Breast epithelium (tissue), 3 donors: ENCODE measurements at regions not wholly inside any gene's neighbourhood (a gene's known extent, or its start where the extent isn't known, plus 50 kb on each side); places are given as distances from the start of the nearest gene placed in this dataset.

Experiments used
- CTCF ChIP-seq, 3 donors: fragments of 450-650 bp; IDR thresholded peaks; one replicate each; pipeline ENCODE4 v1.5.1; 2016 to 2017; ENCODE audit warnings: antibody characterized with exemption in 3 of 3, mild to moderate bottlenecking in 3 of 3, moderate library complexity in 3 of 3
- POLR2A ChIP-seq: fragments of 450-650 bp; IDR thresholded peaks from one replicate; pipeline ENCODE4 v1.6.1; 2016; ENCODE audit warnings: antibody characterized with exemption, mild to moderate bottlenecking, moderate library complexity
- POLR2AphosphoS5 ChIP-seq, 3 donors: sonication (generic); formaldehyde crosslinking; IDR thresholded peaks; one replicate each; pipeline ENCODE4 v1.6.1; 2017; ENCODE audit warnings: antibody characterized with exemption in 3 of 3

DNA sequence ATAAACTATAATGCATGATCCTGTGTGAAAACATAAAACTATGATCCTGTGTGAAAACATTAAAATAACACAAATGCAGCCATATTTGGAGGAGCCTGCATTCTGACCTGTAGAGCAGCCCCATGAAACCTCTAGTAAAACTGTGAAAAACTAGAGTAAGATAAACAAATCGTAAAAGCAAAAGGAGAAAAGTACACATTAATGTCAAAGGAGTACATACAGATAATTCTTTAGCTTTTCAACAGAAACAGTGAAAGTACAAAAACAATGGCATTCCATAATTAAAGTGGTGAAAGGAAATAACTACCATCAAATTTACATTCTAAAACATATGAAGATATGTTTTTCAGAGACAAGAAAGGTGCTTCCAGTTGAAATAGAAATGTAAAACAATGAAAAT, 1267.2 kb downstream of the SLITRK1 start:
- TF ChIP-seq CTCF (IDR thresholded peaks at IDR 0.05) = no peak
- TF ChIP-seq POLR2AphosphoS5 (IDR thresholded peaks at IDR 0.05) = no peak
- no peak for TF ChIP-seq POLR2A
